ENCODE measurements at regions not wholly inside any gene's neighbourhood (a gene's known extent, or its start where the extent isn't known, plus 50 kb on each side); places are given as distances from the start of the nearest gene placed in this dataset.

DNA sequence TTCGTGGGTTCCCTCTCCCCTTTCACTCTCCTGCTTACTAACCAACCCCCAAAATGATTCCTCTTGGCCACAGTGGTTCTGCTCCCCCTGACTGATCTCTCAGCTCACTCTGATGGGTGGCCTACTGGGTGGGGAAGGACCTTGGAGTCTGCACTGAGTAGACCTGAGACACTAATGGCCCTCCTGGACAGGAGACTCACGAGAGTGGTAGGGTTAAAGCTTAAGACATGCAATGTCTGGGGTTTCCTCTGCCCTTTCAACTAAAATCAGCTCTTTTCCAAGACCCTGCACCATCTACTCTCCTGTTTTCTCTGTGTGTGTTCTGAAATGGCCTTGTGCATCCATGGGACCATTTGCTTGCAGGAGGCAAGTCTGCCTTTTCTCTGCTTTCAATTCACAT, 631.4 kb downstream of the ACTR3B start:
- Histone ChIP-seq H3K27me3 (replicated peaks in 2 of 5; ENCODE audit: control insufficient read depth in 4 of 5, insufficient read depth in 5 of 5, low read length in 4 of 5) (no peaks in the 10 kb centered on the region), H3K9me3 (ENCODE audit: control extremely low read depth in 1 of 5, control insufficient read depth in 4 of 5, insufficient read depth in 2 of 5, low read depth in 1 of 5, low read length in 4 of 5) (peaks cover 0 to 8% (median 2%) of the 10 kb centered on the region in 5 experiments), H3K36me3 (ENCODE audit: control insufficient read depth in 4 of 4, insufficient read depth in 4 of 4, low read length in 3 of 4) (no peaks in the 10 kb centered on the region), H3K4me3 (ENCODE audit: control insufficient read depth in 1 of 7, extremely low read depth in 1 of 7, insufficient read depth in 4 of 7, low read depth in 2 of 7, low read length in 6 of 7) (no peak overlapping the region), H3K27ac (ENCODE audit: insufficient read depth in 1 of 2, low read depth in 1 of 2, low read length in 2 of 2, poor library complexity in 1 of 2, severe bottlenecking in 2 of 2) (no peak overlapping the region), H3K4me1 (ENCODE audit: control extremely low read depth in 1 of 4, control insufficient read depth in 4 of 4, insufficient read depth in 4 of 4, low read length in 3 of 4) (no peaks in the 10 kb centered on the region)
- no peak for DNase-seq
- 100% methylated on average over 1 of the region's 2 CpGs for WGBS (ENCODE audit: insufficient coverage)
- CTCF ChIA-PET: no interaction called here
- POLR2A ChIA-PET: no interaction called here

DNA sequence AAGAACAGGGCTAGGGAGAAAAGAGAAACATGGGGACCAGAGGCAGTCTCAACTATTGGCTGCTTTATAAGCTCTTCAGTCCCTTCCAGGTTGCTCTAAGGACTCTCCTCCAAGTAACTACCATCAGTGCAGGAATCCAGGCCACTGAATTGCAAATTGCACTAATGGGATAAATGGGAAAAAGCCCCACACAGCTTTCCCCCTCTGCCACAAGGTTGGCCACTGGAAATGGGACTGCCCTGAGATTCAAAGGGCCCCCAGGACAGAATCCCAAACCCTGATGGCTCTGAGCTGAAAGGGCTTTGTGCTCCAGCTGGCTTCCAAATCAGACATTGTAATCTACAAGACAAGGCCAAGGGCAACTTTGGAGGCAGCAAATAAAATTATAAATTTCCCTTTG, 633.2 kb downstream of the ACTR3B start:
- POLR2A ChIA-PET: no interaction called here
- DNase-seq: no peak
- no peaks in the 10 kb centered on the region for H3K4me1 ChIP-seq (ENCODE audit: control extremely low read depth in 1 of 4, control insufficient read depth in 4 of 4, insufficient read depth in 4 of 4, low read length in 3 of 4)
- CTCF ChIA-PET: no interaction called here
- no peak overlapping the region for H3K27ac ChIP-seq (ENCODE audit: insufficient read depth in 1 of 2, low read depth in 1 of 2, low read length in 2 of 2, poor library complexity in 1 of 2, severe bottlenecking in 2 of 2)
- H3K9me3 ChIP-seq (ENCODE audit: control extremely low read depth in 1 of 5, control insufficient read depth in 4 of 5, insufficient read depth in 2 of 5, low read depth in 1 of 5, low read length in 4 of 5): peaks cover 0 to 8% (median 2%) of the 10 kb centered on the region in 5 experiments
- no peak overlapping the region for H3K4me3 ChIP-seq (ENCODE audit: control insufficient read depth in 1 of 7, extremely low read depth in 1 of 7, insufficient read depth in 4 of 7, low read depth in 2 of 7, low read length in 6 of 7)
- H3K27me3 ChIP-seq (replicated peaks in 2 of 5; ENCODE audit: control insufficient read depth in 4 of 5, insufficient read depth in 5 of 5, low read length in 4 of 5): no peaks in the 10 kb centered on the region
- no peaks in the 10 kb centered on the region for H3K36me3 ChIP-seq (ENCODE audit: control insufficient read depth in 4 of 4, insufficient read depth in 4 of 4, low read length in 3 of 4)

DNA sequence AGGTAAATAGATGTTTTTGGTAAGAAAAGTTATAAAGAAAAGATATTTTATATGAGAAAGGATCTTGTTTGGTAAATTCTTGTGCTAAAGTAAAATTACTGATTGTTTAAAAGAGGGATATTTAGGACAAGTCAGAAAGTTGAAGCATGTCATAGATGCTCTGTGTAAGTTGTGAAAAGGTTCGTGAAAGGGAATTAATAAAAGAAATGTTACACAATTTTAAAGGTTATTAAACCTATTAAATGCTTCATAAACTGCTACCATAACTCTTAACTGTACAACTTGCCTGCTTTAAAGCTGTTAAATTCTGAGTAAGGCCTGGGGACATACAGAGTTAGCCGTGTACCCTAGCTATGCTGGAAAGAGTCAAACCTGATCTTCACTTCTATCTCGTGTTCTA, 634.1 kb downstream of the ACTR3B start:
- no peak for DNase-seq
- Histone ChIP-seq H3K4me3 (ENCODE audit: control insufficient read depth in 1 of 7, extremely low read depth in 1 of 7, insufficient read depth in 4 of 7, low read depth in 2 of 7, low read length in 6 of 7) (no peak overlapping the region), H3K9me3 (ENCODE audit: control extremely low read depth in 1 of 5, control insufficient read depth in 4 of 5, insufficient read depth in 2 of 5, low read depth in 1 of 5, low read length in 4 of 5) (peaks cover 0 to 8% (median 0%) of the 10 kb centered on the region in 5 experiments), H3K36me3 (ENCODE audit: control insufficient read depth in 4 of 4, insufficient read depth in 4 of 4, low read length in 3 of 4) (no peaks in the 10 kb centered on the region), H3K27ac (ENCODE audit: insufficient read depth in 1 of 2, low read depth in 1 of 2, low read length in 2 of 2, poor library complexity in 1 of 2, severe bottlenecking in 2 of 2) (no peak overlapping the region), H3K27me3 (replicated peaks in 2 of 5; ENCODE audit: control insufficient read depth in 4 of 5, insufficient read depth in 5 of 5, low read length in 4 of 5) (no peaks in the 10 kb centered on the region), H3K4me1 (ENCODE audit: control extremely low read depth in 1 of 4, control insufficient read depth in 4 of 4, insufficient read depth in 4 of 4, low read length in 3 of 4) (no peaks in the 10 kb centered on the region)
- ChIA-PET CTCF (no interaction called here), POLR2A (no interaction called here)
- WGBS (ENCODE audit: insufficient coverage): 90% methylated on average over 2 of the region's 3 CpGs

DNA sequence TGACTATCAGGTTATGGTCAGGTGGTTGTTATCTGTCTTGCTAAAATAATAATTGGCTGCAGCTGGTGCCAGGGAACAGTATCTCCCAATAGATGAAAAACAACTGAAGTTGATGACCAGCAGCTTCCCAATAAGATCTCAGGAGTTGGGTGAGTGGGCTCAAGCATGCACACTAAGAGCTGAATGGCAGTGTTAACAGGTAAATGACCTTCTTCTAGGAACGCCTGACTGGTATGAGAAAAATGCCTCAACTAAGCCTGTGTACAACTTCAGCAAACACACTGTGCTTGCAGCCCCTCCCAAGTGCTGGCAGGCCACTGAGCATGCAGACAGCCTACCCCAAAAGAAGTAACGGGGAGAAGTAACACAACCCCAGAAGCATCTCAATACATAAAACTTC, 636.9 kb downstream of the ACTR3B start:
- Histone ChIP-seq H3K4me3 (ENCODE audit: control insufficient read depth in 1 of 7, extremely low read depth in 1 of 7, insufficient read depth in 4 of 7, low read depth in 2 of 7, low read length in 6 of 7) (no peak overlapping the region), H3K36me3 (ENCODE audit: control insufficient read depth in 4 of 4, insufficient read depth in 4 of 4, low read length in 3 of 4) (no peaks in the 10 kb centered on the region), H3K4me1 (ENCODE audit: control extremely low read depth in 1 of 4, control insufficient read depth in 4 of 4, insufficient read depth in 4 of 4, low read length in 3 of 4) (no peaks in the 10 kb centered on the region), H3K9me3 (ENCODE audit: control extremely low read depth in 1 of 5, control insufficient read depth in 4 of 5, insufficient read depth in 2 of 5, low read depth in 1 of 5, low read length in 4 of 5) (peaks cover 0 to 2% (median 0%) of the 10 kb centered on the region in 5 experiments), H3K27me3 (replicated peaks in 2 of 5; ENCODE audit: control insufficient read depth in 4 of 5, insufficient read depth in 5 of 5, low read length in 4 of 5) (no peaks in the 10 kb centered on the region), H3K27ac (ENCODE audit: insufficient read depth in 1 of 2, low read depth in 1 of 2, low read length in 2 of 2, poor library complexity in 1 of 2, severe bottlenecking in 2 of 2) (no peak overlapping the region)
- WGBS (ENCODE audit: insufficient coverage): 92% methylated on average over 2 of the region's 2 CpGs
- ChIA-PET POLR2A (no interaction called here), CTCF (no interaction called here)
- no peak for DNase-seq

DNA sequence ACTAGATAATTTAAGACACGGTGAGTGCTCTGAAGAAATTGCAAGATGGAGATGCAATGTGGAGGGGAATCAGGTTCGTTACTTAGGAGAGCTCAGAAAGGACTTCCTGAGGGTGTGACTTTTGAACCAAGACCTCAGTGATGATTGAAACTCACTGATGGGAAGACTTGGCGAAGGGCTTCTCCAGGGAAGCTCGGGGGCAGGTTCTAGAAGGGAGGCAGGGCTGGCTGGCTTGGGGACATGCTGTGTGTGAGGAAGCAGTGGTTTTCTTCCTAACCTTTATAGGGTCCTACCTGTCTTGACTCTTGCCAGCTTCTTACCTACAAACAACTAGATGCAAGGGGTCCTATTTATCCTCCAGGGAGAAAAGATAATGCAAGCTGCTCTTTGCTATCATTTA, 637.9 kb downstream of the ACTR3B start:
- H3K36me3 ChIP-seq (ENCODE audit: control insufficient read depth in 4 of 4, insufficient read depth in 4 of 4, low read length in 3 of 4): no peaks in the 10 kb centered on the region
- no peak for DNase-seq
- CTCF ChIA-PET: interaction anchor here (0.9 kb wide), 1 partner anchor 11 kb away, joined by 3 read pairs; no protein-coding TSS in a partner anchor
- H3K27me3 ChIP-seq (replicated peaks in 2 of 5; ENCODE audit: control insufficient read depth in 4 of 5, insufficient read depth in 5 of 5, low read length in 4 of 5): no peaks in the 10 kb centered on the region
- H3K4me1 ChIP-seq (ENCODE audit: control extremely low read depth in 1 of 4, control insufficient read depth in 4 of 4, insufficient read depth in 4 of 4, low read length in 3 of 4): no peaks in the 10 kb centered on the region
- POLR2A ChIA-PET: no interaction called here
- WGBS (ENCODE audit: insufficient coverage): 100% methylated on average over 2 of the region's 4 CpGs
- no peak overlapping the region for H3K4me3 ChIP-seq (ENCODE audit: control insufficient read depth in 1 of 7, extremely low read depth in 1 of 7, insufficient read depth in 4 of 7, low read depth in 2 of 7, low read length in 6 of 7)
- peaks cover 0 to 2% (median 0%) of the 10 kb centered on the region in 5 experiments for H3K9me3 ChIP-seq (ENCODE audit: control extremely low read depth in 1 of 5, control insufficient read depth in 4 of 5, insufficient read depth in 2 of 5, low read depth in 1 of 5, low read length in 4 of 5)
- H3K27ac ChIP-seq (ENCODE audit: insufficient read depth in 1 of 2, low read depth in 1 of 2, low read length in 2 of 2, poor library complexity in 1 of 2, severe bottlenecking in 2 of 2): no peak overlapping the region

DNA sequence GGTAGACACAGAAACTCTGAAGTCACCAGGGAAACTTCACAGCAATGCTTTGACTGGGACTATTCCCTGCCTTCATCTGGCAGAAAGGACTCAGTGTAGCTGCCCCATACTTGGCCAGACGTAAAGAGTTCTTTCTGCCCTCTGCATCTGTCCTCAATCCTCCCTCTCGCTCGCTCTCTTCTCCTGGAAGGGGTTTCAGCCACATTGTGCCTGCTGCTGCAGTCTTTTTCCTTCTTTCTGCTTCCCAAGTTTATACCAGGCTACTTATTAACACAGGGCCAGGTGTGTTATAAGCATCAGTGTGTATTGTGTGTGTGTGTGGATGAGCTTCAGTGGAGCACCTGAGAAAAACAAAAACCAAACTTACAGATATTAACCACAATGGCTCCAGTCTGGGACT, 638.4 kb downstream of the ACTR3B start:
- H3K4me1 ChIP-seq (ENCODE audit: control extremely low read depth in 1 of 4, control insufficient read depth in 4 of 4, insufficient read depth in 4 of 4, low read length in 3 of 4): no peaks in the 10 kb centered on the region
- H3K9me3 ChIP-seq (ENCODE audit: control extremely low read depth in 1 of 5, control insufficient read depth in 4 of 5, insufficient read depth in 2 of 5, low read depth in 1 of 5, low read length in 4 of 5): no peaks in the 10 kb centered on the region
- no peaks in the 10 kb centered on the region for H3K27me3 ChIP-seq (replicated peaks in 2 of 5; ENCODE audit: control insufficient read depth in 4 of 5, insufficient read depth in 5 of 5, low read length in 4 of 5)
- no peak overlapping the region for H3K27ac ChIP-seq (ENCODE audit: insufficient read depth in 1 of 2, low read depth in 1 of 2, low read length in 2 of 2, poor library complexity in 1 of 2, severe bottlenecking in 2 of 2)
- H3K36me3 ChIP-seq (ENCODE audit: control insufficient read depth in 4 of 4, insufficient read depth in 4 of 4, low read length in 3 of 4): no peaks in the 10 kb centered on the region
- 100% methylated on average over 3 of the region's 3 CpGs for WGBS (ENCODE audit: insufficient coverage)
- no peak overlapping the region for H3K4me3 ChIP-seq (ENCODE audit: control insufficient read depth in 1 of 7, extremely low read depth in 1 of 7, insufficient read depth in 4 of 7, low read depth in 2 of 7, low read length in 6 of 7)
- ChIA-PET CTCF (interaction anchor here (0.9 kb wide), 1 partner anchor 12 kb away, joined by 3 read pairs; no protein-coding TSS in a partner anchor), POLR2A (no interaction called here)
- no peak for DNase-seq

DNA sequence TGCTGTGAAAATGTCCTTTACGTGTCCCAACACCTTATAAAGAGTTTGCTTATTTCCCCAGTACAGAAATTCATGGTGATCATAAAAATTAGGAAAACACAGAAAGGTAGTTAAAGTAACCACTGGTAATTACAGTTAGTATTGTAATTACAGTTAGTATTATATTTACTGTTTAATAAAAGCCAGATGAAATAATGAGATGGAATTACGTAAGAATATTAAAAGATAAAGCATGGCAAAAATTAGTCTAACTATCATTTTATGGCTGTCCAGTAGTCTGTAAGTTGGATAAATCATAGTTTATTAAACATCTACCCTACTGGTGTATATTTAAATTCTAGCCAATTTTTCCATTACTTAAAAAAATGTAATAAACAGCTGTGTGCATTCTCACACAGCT, 638.8 kb downstream of the ACTR3B start:
- Histone ChIP-seq H3K4me3 (ENCODE audit: control insufficient read depth in 1 of 7, extremely low read depth in 1 of 7, insufficient read depth in 4 of 7, low read depth in 2 of 7, low read length in 6 of 7) (no peak overlapping the region), H3K9me3 (ENCODE audit: control extremely low read depth in 1 of 5, control insufficient read depth in 4 of 5, insufficient read depth in 2 of 5, low read depth in 1 of 5, low read length in 4 of 5) (no peaks in the 10 kb centered on the region), H3K36me3 (ENCODE audit: control insufficient read depth in 4 of 4, insufficient read depth in 4 of 4, low read length in 3 of 4) (no peaks in the 10 kb centered on the region), H3K27ac (ENCODE audit: insufficient read depth in 1 of 2, low read depth in 1 of 2, low read length in 2 of 2, poor library complexity in 1 of 2, severe bottlenecking in 2 of 2) (no peak overlapping the region), H3K4me1 (ENCODE audit: control extremely low read depth in 1 of 4, control insufficient read depth in 4 of 4, insufficient read depth in 4 of 4, low read length in 3 of 4) (no peaks in the 10 kb centered on the region), H3K27me3 (replicated peaks in 2 of 5; ENCODE audit: control insufficient read depth in 4 of 5, insufficient read depth in 5 of 5, low read length in 4 of 5) (no peaks in the 10 kb centered on the region)
- POLR2A ChIA-PET: no interaction called here
- no CpG with 5 or more reads among the region's 2 CpGs for WGBS (ENCODE audit: insufficient coverage)
- CTCF ChIA-PET: no interaction called here
- no peak for DNase-seq

Data from common myeloid progenitor, CD34-positive (primary cell).